Caco-2 (cell line): ENCODE measurements at regions not wholly inside any gene's neighbourhood (a gene's known extent, or its start where the extent isn't known, plus 50 kb on each side); places are given as distances from the start of the nearest gene placed in this dataset.

Experiments
- BruUV-seq: library from RNA; stranded (reverse); fragments of 400-500 nt; replicated peaks from 2 replicates; lab custom pipeline; 2021; lab: Mats Ljungman, UMichigan
- CTCF ChIA-PET: fragments of 300-600 bp; sonication (Branson Sonifier 250); formaldehyde crosslinking; loops from one replicate; lab custom pipeline; 2022; ENCODE audit warnings: antibody characterized with exemption; lab: Charles Lee
- POLR2A ChIA-PET: fragments of 300-600 bp; sonication (Branson Sonifier 250); formaldehyde crosslinking; loops from one replicate; lab custom pipeline; 2022; ENCODE audit warnings: antibody characterized with exemption; lab: Charles Lee
- DNase-seq, 2 experiments: peaks; one replicate each; pipeline versions ENCODE4 v3.0.0 to v3.0.0-alpha.2; 2020 to 2022
- H3K27me3 ChIP-seq: replicated peaks from 2 replicates; pipeline ENCODE4 v1.6.0; 2011; ENCODE audit warnings: low read length; ENCODE audit not compliant: control insufficient read depth, insufficient read depth
- H3K36me3 ChIP-seq: 2 replicates; pipeline ENCODE4 v1.5.1; 2011; ENCODE audit warnings: low read length; ENCODE audit not compliant: control insufficient read depth, insufficient read depth
- H3K4me1 ChIP-seq: fragments of 250-450 bp; sonication (Bioruptor Pico); 2 replicates; pipeline ENCODE4 v1.5.1; 2020; ENCODE audit warnings: mild to moderate bottlenecking
- H3K4me3 ChIP-seq: 2 replicates; pipeline ENCODE4 v1.5.1; 2011; ENCODE audit warnings: low read depth, mild to moderate bottlenecking, control low read depth, low read length
- H3K9me3 ChIP-seq: fragments of 250-450 bp; sonication (Bioruptor Pico); 2 replicates; pipeline ENCODE4 v1.5.1; 2020; ENCODE audit warnings: mild to moderate bottlenecking, moderate library complexity
- H3K27ac Mint-ChIP-seq: one replicate; pipeline ENCODE4 v1.8.0; 2022; ENCODE audit warnings: mixed read lengths; ENCODE audit not compliant: unreplicated experiment
- H3K27me3 Mint-ChIP-seq: one replicate; pipeline ENCODE4 v1.8.0; 2022; ENCODE audit warnings: mixed read lengths; ENCODE audit not compliant: insufficient read depth, unreplicated experiment
- H3K36me3 Mint-ChIP-seq: one replicate; pipeline ENCODE4 v1.8.0; 2022; ENCODE audit warnings: mild to moderate bottlenecking, mixed read lengths; ENCODE audit not compliant: insufficient read depth, unreplicated experiment
- H3K4me1 Mint-ChIP-seq: one replicate; pipeline ENCODE4 v1.8.0; 2022; ENCODE audit warnings: low read depth, mixed read lengths; ENCODE audit not compliant: unreplicated experiment
- H3K4me3 Mint-ChIP-seq: one replicate; pipeline ENCODE4 v1.8.0; 2022; ENCODE audit warnings: mild to moderate bottlenecking, moderate library complexity, mixed read lengths; ENCODE audit not compliant: unreplicated experiment
- H3K9me3 Mint-ChIP-seq: one replicate; pipeline ENCODE4 v1.8.0; 2022; ENCODE audit warnings: mixed read lengths; ENCODE audit not compliant: unreplicated experiment
- CTCF ChIP-seq, 2 experiments: fragments of 200-600 bp in 1 of 2; IDR thresholded peaks; 1 replicate in 1 of 2; 2 replicates in 1 of 2; pipeline versions ENCODE4 v1.5.1 to v1.8.0; 2011 to 2022; ENCODE audit warnings: antibody characterized with exemption in 1 of 2, control low read depth in 1 of 2, inconsistent platforms in 1 of 2, low read depth in 1 of 2, low read length in 1 of 2, mild to moderate bottlenecking in 1 of 2, moderate library complexity in 1 of 2; ENCODE audit not compliant: insufficient read depth in 1 of 2, severe bottlenecking in 1 of 2, unreplicated experiment in 1 of 2
- intact Hi-C: fragments of 100-400 bp; cut with micrococcal nuclease; formaldehyde crosslinking; loops from one replicate; pipeline ENCODE4 v1.10.0; 2022; ENCODE audit not compliant: unreplicated experiment

- H3K36me3 ChIP-seq, result no peaks in the 10 kb centered on the region
- DNase-seq, result no peak
- no peaks in the 10 kb centered on the region; the same call in 1 of the 2 replicates for H3K27me3 ChIP-seq
- H3K9me3 ChIP-seq, result no peaks in the 10 kb centered on the region
- ChIA-PET POLR2A (no interaction called here), CTCF (interaction anchor here (0.7 kb wide), 1 partner anchor 514 kb away, joined by 3 read pairs; no protein-coding TSS in a partner anchor)
- Mint-ChIP-seq H3K36me3 (no peaks in the 10 kb centered on the region), H3K4me1 (no peaks in the 10 kb centered on the region), H3K9me3 (no peaks in the 10 kb centered on the region), H3K27ac (no peak overlapping the region), H3K4me3 (no peak overlapping the region), H3K27me3 (peaks cover 12% of the 10 kb centered on the region)
- BruUV-seq, result no TSS peak
- no peak for TF ChIP-seq CTCF (IDR thresholded peaks at IDR 0.05; ENCODE audit: insufficient read depth in 1 of 2, low read depth in 1 of 2, low read length in 1 of 2, severe bottlenecking in 1 of 2, unreplicated experiment in 1 of 2)
- intact Hi-C loops, result no loop called here
- no peak overlapping the region for H3K4me3 ChIP-seq
- H3K4me1 ChIP-seq, result no peaks in the 10 kb centered on the region
Measured at GRCh38 chr7:32262315-32262714, 192.1 kb upstream of the PDE1C start.

DNA sequence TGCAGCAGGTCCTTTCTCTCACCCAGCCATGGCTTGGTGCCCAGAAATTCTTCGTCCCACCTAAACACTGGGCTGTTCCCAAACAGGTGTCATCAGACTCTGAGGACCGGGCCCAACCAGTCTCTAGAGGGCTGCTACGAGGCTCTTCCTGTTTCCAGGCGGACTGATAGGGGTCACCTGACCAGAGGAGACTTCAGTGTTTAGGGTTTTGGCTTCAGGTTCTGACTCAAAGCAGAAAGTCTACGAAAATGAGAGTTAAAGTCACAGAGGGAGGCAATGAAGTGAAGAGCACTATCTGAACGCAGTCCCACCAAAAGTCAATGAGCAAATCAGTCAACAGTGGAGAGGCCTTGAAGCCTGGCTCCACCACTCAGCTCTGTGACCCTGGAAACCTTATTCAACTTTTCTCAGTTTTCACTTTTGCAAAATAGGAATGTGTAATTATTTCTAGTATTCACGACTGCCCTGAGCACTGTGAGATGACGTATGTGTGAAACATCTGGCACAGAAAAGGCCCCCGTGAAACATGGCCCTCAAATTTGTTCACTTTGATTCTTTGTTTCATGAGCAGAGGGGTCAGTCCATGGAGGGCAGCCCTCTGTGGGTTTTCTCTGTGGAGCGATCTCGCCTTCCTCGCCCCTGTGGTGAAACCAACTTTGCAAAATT lies 189.9 kb upstream of the PDE1C start:
- TF ChIP-seq CTCF (IDR thresholded peaks at IDR 0.05; ENCODE audit: insufficient read depth in 1 of 2, low read depth in 1 of 2, low read length in 1 of 2, severe bottlenecking in 1 of 2, unreplicated experiment in 1 of 2), result no peak
- H3K4me3 Mint-ChIP-seq, result no peak overlapping the region
- H3K27me3 Mint-ChIP-seq, result no peaks in the 10 kb centered on the region
- H3K4me1 Mint-ChIP-seq, result no peaks in the 10 kb centered on the region
- H3K36me3 ChIP-seq, result no peaks in the 10 kb centered on the region
- no peaks in the 10 kb centered on the region for H3K36me3 Mint-ChIP-seq
- no peaks in the 10 kb centered on the region for H3K4me1 ChIP-seq
- H3K27ac Mint-ChIP-seq, result no peak overlapping the region
- no peak for DNase-seq
- no TSS peak for BruUV-seq
- H3K4me3 ChIP-seq, result no peak overlapping the region
- no peaks in the 10 kb centered on the region for H3K9me3 ChIP-seq
- ChIA-PET POLR2A (no interaction called here), CTCF (no interaction called here)
- H3K9me3 Mint-ChIP-seq, result no peaks in the 10 kb centered on the region
- no peaks in the 10 kb centered on the region; the same call in 1 of the 2 replicates for H3K27me3 ChIP-seq
- intact Hi-C loops, result no loop called here

- ChIA-PET POLR2A (no interaction called here), CTCF (no interaction called here)
- intact Hi-C loops, result no loop called here
- Mint-ChIP-seq H3K27ac (no peak overlapping the region), H3K4me1 (no peaks in the 10 kb centered on the region), H3K27me3 (no peaks in the 10 kb centered on the region), H3K9me3 (no peaks in the 10 kb centered on the region), H3K36me3 (no peaks in the 10 kb centered on the region), H3K4me3 (no peak overlapping the region)
- TF ChIP-seq CTCF (IDR thresholded peaks at IDR 0.05; ENCODE audit: insufficient read depth in 1 of 2, low read depth in 1 of 2, low read length in 1 of 2, severe bottlenecking in 1 of 2, unreplicated experiment in 1 of 2), result no peak
- Histone ChIP-seq H3K4me3 (no peak overlapping the region), H3K27me3 (no peaks in the 10 kb centered on the region), H3K36me3 (no peaks in the 10 kb centered on the region), H3K9me3 (no peaks in the 10 kb centered on the region), H3K4me1 (no peaks in the 10 kb centered on the region)
- DNase-seq, result no peak
- no TSS peak for BruUV-seq
Measured at GRCh38 chr7:32258265-32258664, 188.1 kb upstream of the PDE1C start.
